ENCODE measurements at regions not wholly inside any gene's neighbourhood (a gene's known extent, or its start where the extent isn't known, plus 50 kb on each side); places are given as distances from the start of the nearest gene placed in this dataset.

DNA sequence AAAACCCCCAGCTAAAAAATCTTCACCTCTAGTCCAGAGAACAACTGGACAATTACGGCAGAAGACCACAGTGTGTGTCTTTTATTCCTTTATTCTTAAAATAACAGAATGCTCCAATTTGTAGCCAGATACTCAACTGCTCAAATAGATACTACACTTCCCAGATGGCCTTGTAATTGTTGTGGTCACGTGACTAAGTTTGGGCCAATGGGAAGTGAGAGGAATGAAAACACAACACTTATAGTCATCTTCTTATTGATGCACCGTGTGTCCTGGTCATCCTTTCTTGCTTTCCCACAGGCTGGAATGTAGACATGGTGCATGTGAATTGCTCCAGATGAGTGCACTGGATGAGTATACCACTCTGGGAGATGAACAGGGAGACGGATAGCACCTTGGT lies 145.1 kb downstream of the CDC42EP3 start:
- Histone ChIP-seq H3K36me3 (no peaks in the 10 kb centered on the region), H3K4me1 (peaks cover 0 to 35% (median 22%) of the 10 kb centered on the region in 12 donors), H3K4me3 (no peak overlapping the region), H3K27ac (no peak overlapping the region), H3K27me3 (no peaks in the 10 kb centered on the region), H3K9me3 (no peaks in the 10 kb centered on the region)
- TF ChIP-seq, protein P1, sequence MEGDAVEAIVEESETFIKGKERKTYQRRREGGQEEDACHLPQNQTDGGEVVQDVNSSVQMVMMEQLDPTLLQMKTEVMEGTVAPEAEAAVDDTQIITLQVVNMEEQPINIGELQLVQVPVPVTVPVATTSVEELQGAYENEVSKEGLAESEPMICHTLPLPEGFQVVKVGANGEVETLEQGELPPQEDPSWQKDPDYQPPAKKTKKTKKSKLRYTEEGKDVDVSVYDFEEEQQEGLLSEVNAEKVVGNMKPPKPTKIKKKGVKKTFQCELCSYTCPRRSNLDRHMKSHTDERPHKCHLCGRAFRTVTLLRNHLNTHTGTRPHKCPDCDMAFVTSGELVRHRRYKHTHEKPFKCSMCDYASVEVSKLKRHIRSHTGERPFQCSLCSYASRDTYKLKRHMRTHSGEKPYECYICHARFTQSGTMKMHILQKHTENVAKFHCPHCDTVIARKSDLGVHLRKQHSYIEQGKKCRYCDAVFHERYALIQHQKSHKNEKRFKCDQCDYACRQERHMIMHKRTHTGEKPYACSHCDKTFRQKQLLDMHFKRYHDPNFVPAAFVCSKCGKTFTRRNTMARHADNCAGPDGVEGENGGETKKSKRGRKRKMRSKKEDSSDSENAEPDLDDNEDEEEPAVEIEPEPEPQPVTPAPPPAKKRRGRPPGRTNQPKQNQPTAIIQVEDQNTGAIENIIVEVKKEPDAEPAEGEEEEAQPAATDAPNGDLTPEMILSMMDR (IDR thresholded peaks at IDR 0.05) = no peak
- TF ChIP-seq POLR2A (IDR thresholded peaks at IDR 0.05) = no peak
- 64 to 70% (median 67%) methylated on average over 4 of the region's 4 CpGs for WGBS, 4 donors
- intact Hi-C loops (cut with DNase I) = loop anchor here in 2 of 10 donors (10.0 kb wide), 2 partner anchors 98 to 128 kb away; no protein-coding TSS in a partner anchor
- DNase-seq (no peak), ATAC-seq (no peak)

DNA sequence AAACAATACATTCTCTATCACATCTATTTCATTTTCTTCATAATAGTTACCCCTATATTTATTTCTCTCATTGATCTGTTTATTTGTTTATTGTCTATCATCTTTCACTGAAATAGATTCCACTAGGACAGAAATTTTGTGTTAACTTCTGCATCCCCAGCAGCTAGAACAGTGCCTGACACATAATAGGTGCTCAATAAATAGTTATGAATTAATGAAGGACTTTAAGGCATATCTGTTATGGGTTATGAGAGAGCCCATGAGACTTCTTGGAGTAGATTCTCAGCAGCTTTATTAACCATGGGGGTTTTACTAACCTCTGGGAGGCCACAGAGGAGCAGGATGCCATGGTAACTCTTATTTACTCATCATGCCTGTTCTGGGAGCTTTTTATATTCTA lies 144.6 kb downstream of the CDC42EP3 start:
- no peak for DNase-seq
- no peaks in the 10 kb centered on the region for H3K27me3 ChIP-seq
- TF ChIP-seq, protein P1 (IDR thresholded peaks at IDR 0.05) = no peak
- no peak for TF ChIP-seq POLR2A (IDR thresholded peaks at IDR 0.05)
- ATAC-seq = no peak
- no peaks in the 10 kb centered on the region for H3K9me3 ChIP-seq
- H3K27ac ChIP-seq = peak overlapping the region in 1 of 12 donors; percentile 15
- H3K36me3 ChIP-seq = no peaks in the 10 kb centered on the region
- no peak overlapping the region for H3K4me3 ChIP-seq
- intact Hi-C loops (cut with DNase I) = loop anchor here in 2 of 10 donors (10.0 kb wide), 2 partner anchors 98 to 128 kb away; no protein-coding TSS in a partner anchor
- H3K4me1 ChIP-seq = peaks cover 0 to 35% (median 21%) of the 10 kb centered on the region in 12 donors

DNA sequence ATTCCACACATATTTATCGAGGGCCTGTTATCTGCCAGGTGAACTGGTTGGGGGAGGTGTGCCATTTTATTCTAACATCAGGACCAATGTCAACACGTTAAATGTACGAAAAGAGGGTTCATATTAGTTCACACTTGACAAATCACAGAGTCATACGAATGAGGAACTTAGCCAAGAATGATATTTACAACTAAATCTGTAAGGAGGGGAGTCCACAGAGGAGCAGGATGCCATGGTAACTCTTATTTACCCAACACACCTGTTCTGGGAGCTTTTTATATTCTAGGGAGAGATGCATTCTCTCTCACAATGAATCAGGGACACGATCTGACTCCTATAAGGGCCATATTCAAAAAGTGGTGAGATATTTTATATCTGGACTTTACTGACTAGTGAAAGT lies 144.1 kb downstream of the CDC42EP3 start:
- H3K27me3 ChIP-seq = no peaks in the 10 kb centered on the region
- H3K4me3 ChIP-seq = no peak overlapping the region
- TF ChIP-seq POLR2A (IDR thresholded peaks at IDR 0.05) = no peak
- no peak for ATAC-seq
- H3K9me3 ChIP-seq = no peaks in the 10 kb centered on the region
- no peaks in the 10 kb centered on the region for H3K36me3 ChIP-seq
- intact Hi-C loops (cut with DNase I) = loop anchor here in 2 of 10 donors (10.0 kb wide), 2 partner anchors 97 to 127 kb away; no protein-coding TSS in a partner anchor
- peak overlapping the region in 1 of 12 donors; percentile 15 for H3K27ac ChIP-seq
- WGBS, 4 donors = 45 to 60% (median 58%) methylated on average over 5 of the region's 5 CpGs
- no peak for DNase-seq
- peaks cover 0 to 32% (median 19%) of the 10 kb centered on the region in 12 donors for H3K4me1 ChIP-seq

DNA sequence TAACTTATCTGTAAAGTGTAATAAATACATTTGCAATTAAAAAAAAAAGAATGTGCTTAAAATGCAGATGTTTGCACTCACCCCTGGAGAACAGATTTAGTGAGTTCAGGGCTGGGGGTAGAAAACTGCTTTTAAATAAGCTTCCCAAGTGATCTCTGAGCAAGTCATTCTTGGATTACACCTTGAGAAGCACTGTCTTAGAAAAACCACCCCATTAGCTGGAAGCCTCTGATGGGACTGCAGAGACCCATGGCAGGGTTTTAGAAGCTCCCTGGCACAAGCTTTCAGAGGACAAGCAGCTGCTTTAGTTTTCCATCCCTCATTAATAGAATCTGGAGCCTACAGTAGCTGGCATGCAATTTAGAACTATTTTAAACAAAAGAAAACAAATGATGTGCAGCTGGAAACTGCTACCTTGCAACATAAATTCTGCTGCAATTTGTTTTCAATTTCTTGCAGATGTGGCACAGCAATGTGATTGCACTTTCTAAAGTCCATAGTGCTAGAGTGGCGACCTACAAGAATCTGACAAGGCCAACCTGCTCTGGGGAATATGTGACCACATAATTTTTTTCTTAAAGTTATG lies 141.5 kb downstream of the CDC42EP3 start:
- Histone ChIP-seq H3K9me3 (no peaks in the 10 kb centered on the region), H3K4me3 (no peak overlapping the region), H3K27me3 (no peaks in the 10 kb centered on the region), H3K36me3 (no peaks in the 10 kb centered on the region), H3K4me1 (peaks cover 0 to 12% (median 2%) of the 10 kb centered on the region in 12 donors), H3K27ac (no peak overlapping the region)
- DNase-seq (no peak), ATAC-seq (no peak)
- intact Hi-C loops (cut with DNase I) = loop anchor here in 5 of 10 donors (5.0 to 10.0 kb wide), 7 partner anchors 95 to 345 kb away; partner anchors contain the start of gene CDC42EP3 (in 1 of the 5)
- WGBS, 4 donors = 69 to 78% (median 76%) methylated on average over 1 of the region's 1 CpG
- no peak for TF ChIP-seq POLR2A (IDR thresholded peaks at IDR 0.05)
- TF ChIP-seq, protein P1 (IDR thresholded peaks at IDR 0.05) = no peak
